Panc1 (cell line): ENCODE measurements at regions not wholly inside any gene's neighbourhood (a gene's known extent, or its start where the extent isn't known, plus 50 kb on each side); places are given as distances from the start of the nearest gene placed in this dataset.

ENCODE experiments used
- CTCF ChIP-seq: fragments of 450-650 bp; IDR thresholded peaks from 2 replicates; pipeline ENCODE4 v1.5.1; 2017; ENCODE audit warnings: mild to moderate bottlenecking
- POLR2AphosphoS5 ChIP-seq: IDR thresholded peaks from 2 replicates; pipeline ENCODE4 v1.6.1; 2012; ENCODE audit warnings: mild to moderate bottlenecking, low read depth, low read length, moderate library complexity

GRCh38 chr16:7820816-7821215, 488.2 kb downstream of the RBFOX1 start:
- TF ChIP-seq POLR2AphosphoS5 (no peak), CTCF (no peak)
